ENCODE measurements at regions not wholly inside any gene's neighbourhood (a gene's known extent, or its start where the extent isn't known, plus 50 kb on each side); places are given as distances from the start of the nearest gene placed in this dataset.

DNA sequence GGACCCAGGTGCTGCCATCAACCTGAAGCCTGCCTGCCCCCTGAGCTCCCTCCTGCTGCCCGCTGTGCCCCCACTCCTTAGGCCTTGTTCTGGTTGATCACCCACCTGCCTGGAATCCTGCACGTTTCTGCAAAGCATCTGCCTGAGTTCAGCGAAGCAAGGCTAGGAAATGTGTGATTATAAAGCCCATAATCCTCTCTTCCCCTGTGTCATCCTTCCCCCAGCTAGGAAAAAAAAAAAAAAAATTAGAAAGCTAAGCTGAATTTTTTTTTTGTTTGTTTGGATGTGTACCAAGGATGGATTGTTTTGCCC is 93.2 kb downstream of the FOXA2 start:
- no peak for ATAC-seq
- Mint-ChIP-seq H3K4me3 (no peak overlapping the region), H3K27ac (no peak overlapping the region), H3K9me3 (peaks cover 0 to 5% of the 10 kb centered on the region in 2 donors), H3K27me3 (no peaks in the 10 kb centered on the region), H3K4me1 (no peaks in the 10 kb centered on the region)
- DNase-seq = no peak

DNA sequence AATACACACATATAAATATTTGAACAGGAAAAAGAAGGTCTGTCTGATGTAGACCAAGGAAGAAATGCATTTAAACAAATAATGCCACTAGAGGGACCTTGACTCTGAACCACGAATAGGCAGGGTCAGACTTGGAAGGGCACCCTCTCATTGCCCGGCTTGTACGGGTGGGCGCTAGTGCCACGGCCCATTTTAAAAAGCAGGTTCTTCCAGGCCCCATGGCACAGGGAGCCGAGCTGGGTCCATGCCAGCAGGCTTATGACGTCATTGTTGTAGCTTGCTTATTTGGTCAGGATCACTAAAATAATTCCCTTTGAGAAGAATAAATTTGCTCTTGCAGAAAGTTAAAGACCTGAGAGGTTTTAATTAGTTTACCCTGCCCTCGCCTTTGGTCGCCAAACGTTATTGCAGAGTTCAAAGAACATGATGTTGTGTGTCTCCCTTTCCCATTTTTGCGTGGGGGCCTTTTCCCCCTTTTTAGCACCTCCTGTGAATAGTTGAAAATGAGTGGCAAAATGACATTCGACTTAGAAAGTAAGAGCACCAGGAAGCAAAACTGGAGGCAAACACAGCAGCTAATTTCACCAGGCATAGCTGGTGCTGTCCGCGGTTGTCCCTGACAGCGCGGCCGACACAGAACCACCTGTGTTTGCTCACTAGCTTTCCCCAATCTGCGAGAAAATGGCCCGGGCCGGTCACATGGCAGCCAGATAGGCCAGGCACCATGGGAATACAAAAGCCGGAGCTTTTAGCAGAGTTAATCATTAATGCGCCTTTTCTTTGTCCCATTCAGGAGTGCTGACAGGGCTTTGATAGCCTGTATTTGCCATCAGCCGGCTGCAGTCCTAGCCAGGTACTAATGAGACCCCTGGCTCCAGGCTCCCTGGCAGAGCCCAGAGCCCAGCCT is 93.8 kb downstream of the FOXA2 start:
- Mint-ChIP-seq H3K4me3 (no peak overlapping the region), H3K27ac (no peak overlapping the region), H3K27me3 (no peaks in the 10 kb centered on the region), H3K4me1 (no peaks in the 10 kb centered on the region), H3K9me3 (peaks cover 0 to 7% of the 10 kb centered on the region in 2 donors)
- ATAC-seq (no peak), DNase-seq (no peak)

DNA sequence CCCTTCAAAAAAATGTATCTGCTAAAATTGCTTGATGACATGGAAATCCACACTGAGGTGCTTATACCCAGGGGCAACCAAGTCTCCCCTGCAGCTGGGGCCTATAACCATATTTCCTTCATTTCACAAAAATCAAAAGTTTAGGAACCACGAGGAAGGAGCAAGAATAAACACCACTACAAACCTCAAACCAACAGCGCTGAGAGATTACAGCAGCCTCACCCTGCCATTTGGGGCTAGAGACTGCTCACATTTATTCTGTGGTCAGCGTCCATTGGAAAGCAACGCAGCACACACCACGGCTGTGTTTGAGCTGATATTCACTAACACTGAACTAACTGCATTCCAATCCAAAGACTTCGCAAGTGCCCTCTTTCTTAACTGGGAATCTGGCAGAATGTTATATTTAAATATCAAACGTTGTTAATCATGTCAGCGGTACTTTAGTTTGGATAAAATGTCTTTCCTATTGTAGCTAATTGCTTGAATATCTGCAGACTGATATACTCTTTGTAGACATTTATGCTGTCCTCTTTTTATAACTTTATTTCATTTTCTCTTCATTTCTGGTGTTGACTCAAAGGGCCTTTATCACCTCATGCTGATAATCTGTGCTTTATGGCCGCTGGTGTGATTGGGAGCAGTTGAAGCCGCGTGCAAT is 94.6 kb downstream of the FOXA2 start:
- Mint-ChIP-seq H3K27me3 (no peaks in the 10 kb centered on the region), H3K9me3 (peaks cover 0 to 7% of the 10 kb centered on the region in 2 donors), H3K4me1 (no peaks in the 10 kb centered on the region), H3K4me3 (no peak overlapping the region), H3K27ac (no peak overlapping the region)
- ATAC-seq = no peak
- no peak for DNase-seq

DNA sequence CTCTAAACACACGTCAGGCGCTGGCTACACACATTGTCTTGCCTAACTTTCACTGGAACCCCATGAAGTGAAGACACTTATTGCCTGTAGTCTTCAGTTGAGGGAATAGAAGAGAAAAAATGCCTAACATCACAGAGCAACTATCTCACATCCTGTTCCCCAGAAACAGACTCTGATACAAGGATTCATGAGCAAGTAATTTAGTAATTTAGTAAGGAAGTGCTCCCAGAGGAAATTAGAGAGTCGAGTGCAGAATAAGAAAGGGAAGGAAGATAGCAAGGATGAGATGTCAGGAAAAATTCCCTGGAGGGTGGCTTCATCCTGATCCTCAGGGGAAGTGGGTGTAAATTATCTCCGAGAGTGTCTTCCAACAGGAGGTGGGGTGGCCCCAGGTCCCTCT is 104.0 kb downstream of the FOXA2 start:
- no peaks in the 10 kb centered on the region for H3K27me3 Mint-ChIP-seq
- no peaks in the 10 kb centered on the region for H3K4me1 Mint-ChIP-seq
- DNase-seq = no peak
- no peak for ATAC-seq
- H3K4me3 Mint-ChIP-seq = no peak overlapping the region
- no peak overlapping the region for H3K27ac Mint-ChIP-seq
- H3K9me3 Mint-ChIP-seq = peaks cover 12 to 23% of the 10 kb centered on the region in 2 donors

DNA sequence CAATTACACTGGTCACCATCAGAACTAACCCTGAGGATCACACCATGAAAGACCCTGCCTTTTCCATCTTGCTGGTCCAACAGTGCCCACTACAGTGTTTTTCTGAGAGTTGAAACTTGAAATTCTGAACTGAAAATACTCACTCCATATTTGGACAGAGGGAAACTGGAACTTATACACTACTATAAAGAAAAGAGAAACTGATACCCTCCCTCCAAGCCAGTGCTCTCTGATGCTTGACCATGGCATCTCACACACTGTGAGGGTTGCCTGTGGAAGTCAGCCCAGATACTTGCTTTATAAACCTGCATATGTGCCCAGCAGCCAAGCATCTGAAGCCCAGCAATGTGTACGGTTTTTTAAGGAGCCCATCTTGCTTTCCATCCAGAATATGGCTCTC is 108.7 kb downstream of the FOXA2 start:
- Mint-ChIP-seq H3K4me1 (no peaks in the 10 kb centered on the region), H3K4me3 (no peak overlapping the region), H3K27me3 (no peaks in the 10 kb centered on the region), H3K9me3 (peaks cover 22 to 40% of the 10 kb centered on the region in 2 donors), H3K27ac (no peak overlapping the region)
- no peak for ATAC-seq
- DNase-seq = no peak

DNA sequence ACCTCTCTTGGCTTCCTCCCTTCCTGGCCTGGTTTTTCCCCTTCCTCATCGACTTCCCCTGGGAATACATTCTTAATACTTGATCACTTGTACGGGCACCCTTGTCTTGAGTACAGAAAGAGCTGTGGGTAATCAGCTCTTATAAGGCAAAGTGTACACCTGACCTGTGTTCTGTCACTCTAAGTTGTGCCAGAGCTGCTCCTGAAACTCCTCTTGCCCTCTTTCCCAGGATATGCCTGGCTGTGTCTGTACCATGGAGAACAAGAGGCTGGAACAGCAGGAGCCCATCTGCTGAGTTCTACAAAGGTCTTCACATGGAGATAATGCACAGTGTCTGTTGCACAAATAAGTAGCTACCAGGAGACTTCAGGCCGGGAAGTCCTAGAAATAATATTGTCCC is 110.1 kb downstream of the FOXA2 start:
- no peak overlapping the region for H3K4me3 Mint-ChIP-seq
- no peaks in the 10 kb centered on the region for H3K27me3 Mint-ChIP-seq
- ATAC-seq (no peak), DNase-seq (no peak)
- H3K4me1 Mint-ChIP-seq = no peaks in the 10 kb centered on the region
- no peak overlapping the region for H3K27ac Mint-ChIP-seq
- H3K9me3 Mint-ChIP-seq = peaks cover 22 to 40% of the 10 kb centered on the region in 2 donors

DNA sequence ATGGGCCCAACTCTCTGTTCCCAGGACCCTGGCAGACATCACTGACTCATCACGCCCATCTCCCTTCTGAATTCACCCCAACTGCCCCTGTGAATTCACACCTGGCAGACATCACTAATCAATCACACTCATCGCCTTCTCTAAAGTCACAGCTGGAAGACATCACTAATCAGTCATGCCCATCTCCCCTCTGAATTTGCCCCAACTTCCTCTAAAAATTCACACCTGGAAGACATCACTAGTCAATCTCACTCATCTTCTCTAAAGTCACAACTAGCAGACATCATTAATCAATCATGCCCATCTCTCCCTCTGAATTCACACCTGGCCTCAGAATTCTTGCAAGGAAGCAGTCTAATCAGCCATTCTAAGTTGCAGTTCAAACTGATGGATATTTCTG is 111.1 kb downstream of the FOXA2 start:
- H3K27ac Mint-ChIP-seq = no peak overlapping the region
- H3K27me3 Mint-ChIP-seq = no peaks in the 10 kb centered on the region
- no peak for DNase-seq
- no peak for ATAC-seq
- H3K4me3 Mint-ChIP-seq = no peak overlapping the region
- H3K4me1 Mint-ChIP-seq = no peaks in the 10 kb centered on the region
- H3K9me3 Mint-ChIP-seq = peaks cover 22 to 39% of the 10 kb centered on the region in 2 donors

DNA sequence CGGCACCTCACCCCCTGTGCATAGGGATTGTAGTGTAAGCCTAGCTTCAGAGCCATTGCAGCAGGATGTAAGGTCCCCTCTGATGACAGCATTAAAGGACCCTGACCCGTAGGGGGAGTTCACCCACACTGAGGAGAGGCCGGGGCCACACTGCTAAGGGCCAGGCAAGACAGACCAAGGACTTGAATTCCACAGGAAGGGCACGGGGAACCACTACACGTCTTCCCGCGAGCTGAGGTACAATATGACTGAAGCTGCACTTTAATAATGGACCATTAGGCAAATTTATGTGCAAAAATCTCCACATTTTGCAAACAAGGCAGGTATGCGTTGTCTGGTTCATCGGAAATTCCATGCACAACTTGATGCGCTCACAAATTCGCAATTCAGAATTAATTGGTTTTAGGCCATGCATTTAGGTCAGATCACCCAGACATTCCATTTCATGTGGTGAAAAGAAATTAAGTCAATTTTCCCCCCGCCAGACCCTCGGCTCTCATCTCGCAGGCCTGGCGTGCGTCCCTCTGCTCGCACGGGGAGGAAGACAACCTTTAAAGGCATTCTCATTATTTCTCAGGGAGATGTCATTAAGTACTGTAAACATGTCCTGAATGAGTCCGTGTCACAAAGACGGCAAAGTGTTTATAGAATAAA is 111.8 kb downstream of the FOXA2 start:
- DNase-seq = no peak
- ATAC-seq = no peak
- Mint-ChIP-seq H3K27me3 (no peaks in the 10 kb centered on the region), H3K27ac (no peak overlapping the region), H3K9me3 (peaks cover 22 to 32% of the 10 kb centered on the region in 2 donors), H3K4me1 (no peaks in the 10 kb centered on the region), H3K4me3 (no peak overlapping the region)

DNA sequence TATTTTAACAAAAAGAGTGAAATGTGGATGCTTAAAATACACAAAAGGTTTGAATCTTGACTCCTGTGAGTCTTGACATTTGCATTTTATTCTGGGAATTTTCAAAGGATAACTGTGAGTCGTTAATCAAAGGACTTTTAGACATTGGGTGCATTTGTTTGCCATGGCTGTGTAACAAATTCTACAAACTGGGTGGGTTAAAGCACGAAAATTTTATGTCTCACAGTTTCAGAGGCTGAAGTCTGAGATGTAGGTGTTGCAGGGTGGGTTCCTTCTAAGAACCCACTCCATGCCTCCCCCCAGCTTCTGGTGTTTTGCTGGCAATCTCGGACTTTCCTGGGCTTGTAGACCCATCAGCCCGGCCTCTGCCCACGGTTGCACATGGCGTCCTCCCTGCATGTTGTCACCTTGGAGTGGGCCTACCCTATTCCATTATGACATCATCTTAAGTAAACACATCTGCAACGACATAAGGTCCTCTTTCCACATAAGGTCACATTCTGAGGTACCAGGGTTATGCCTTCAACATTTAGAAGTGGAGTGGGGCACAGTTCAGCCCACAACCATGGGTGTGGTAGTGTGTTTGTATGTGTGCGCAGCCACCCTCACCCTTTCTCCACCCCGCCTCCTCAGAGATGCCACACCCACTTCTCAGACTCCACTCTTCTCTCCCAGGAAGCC is 113.1 kb downstream of the FOXA2 start:
- Mint-ChIP-seq H3K4me1 (no peaks in the 10 kb centered on the region), H3K9me3 (peaks cover 17 to 23% of the 10 kb centered on the region in 2 donors), H3K27me3 (peaks cover 2% of the 10 kb centered on the region), H3K4me3 (no peak overlapping the region), H3K27ac (no peak overlapping the region)
- DNase-seq (no peak), ATAC-seq (no peak)

DNA sequence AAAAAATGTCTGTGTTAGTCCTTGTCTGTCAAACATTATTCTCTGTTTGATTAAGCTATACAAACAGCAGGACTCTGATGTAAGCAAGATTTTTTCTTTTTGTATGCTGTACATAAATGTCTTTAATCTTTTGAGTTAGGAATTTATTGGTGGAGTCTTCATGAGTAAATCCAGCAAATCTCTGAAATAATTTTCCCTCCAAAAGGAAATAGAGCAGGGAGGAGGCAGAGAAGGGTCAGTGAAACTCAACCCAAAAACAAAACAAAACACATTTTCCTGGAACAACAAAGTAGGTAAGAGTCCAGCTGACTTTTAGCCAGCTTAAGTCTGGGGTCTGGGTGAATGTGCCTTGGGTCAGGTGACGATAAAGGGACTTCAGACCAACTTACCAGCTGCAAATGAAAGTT is 113.7 kb downstream of the FOXA2 start:
- H3K4me3 Mint-ChIP-seq = no peak overlapping the region
- H3K9me3 Mint-ChIP-seq = peaks cover 17 to 23% of the 10 kb centered on the region in 2 donors
- DNase-seq = no peak
- H3K27ac Mint-ChIP-seq = no peak overlapping the region
- ATAC-seq = no peak
- peaks cover 8% of the 10 kb centered on the region for H3K27me3 Mint-ChIP-seq
- no peaks in the 10 kb centered on the region for H3K4me1 Mint-ChIP-seq

DNA sequence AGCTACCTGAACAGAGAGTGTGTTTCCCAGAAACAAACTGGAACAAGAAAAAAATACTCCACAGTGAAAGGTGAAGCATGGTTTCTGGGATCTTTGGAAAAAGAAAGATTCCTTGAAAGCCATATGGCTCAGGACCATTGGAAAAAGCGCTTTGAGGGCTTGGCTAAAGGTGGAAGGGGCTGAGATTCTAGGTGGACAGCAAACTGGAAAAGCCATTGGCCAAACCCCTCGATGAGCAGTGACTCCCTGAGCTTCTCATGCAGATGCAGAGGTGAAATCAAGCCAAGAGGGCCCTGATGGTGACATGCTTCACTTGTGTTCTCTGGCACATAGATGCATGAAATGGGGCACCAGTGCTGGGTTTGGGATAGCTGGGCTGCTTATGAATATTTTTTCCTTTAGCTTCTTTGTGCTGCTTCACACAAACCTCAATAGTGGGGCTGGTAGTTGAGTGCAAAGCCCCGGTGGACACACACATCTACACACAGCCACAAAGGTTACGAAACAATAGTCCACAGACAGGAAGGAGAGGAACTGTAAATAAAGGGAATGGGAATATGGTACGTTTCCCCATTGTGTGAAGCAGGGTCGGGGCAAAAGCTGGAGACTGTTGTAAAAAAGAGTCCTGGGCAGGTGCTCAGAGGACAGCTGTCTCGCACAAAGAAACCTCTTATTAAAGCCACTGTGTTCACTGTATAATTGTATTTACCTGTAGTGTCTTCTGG is 117.8 kb downstream of the FOXA2 start:
- Mint-ChIP-seq H3K4me1 (no peaks in the 10 kb centered on the region), H3K27me3 (peaks cover 16% of the 10 kb centered on the region), H3K4me3 (no peak overlapping the region), H3K27ac (no peak overlapping the region), H3K9me3 (peaks cover 1 to 4% of the 10 kb centered on the region in 2 donors)
- ATAC-seq (no peak), DNase-seq (no peak)

DNA sequence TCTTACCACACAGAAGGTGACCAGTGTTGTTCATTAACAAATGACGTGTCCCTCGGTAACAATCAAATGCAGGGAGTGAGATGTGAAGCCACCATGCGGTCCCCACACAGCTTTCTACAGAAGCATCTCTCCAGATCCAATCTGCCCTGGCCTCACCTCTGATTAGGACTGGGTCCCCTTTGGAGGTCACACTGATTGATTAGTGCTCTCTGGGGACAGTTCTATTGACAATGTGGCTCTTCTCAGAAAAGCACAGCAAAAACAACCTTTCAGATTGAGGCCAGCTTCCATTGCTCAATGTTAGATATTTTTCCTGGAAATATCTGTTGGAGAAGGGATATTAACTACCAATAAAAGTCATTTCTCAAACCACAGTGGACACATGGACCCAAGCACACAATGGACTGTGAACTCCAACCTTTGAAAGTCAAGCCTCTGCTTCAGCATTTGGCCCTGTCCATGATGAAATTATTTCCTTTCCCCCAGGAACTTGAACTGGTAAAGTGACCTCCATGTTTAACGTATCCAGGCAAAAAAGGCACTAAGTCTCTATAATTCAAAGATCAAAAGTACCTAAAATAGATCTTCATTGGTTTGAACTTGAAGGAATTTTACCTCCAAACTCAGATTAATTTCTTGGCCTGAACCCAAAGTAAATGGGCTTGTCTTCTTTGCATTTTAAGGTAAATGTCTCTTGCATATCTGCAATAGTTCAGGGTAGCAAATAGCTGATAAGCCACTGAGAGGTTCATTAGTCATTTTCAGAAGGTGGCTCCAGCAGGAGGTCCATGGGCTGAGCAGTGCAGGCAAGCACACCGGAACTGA is 118.5 kb downstream of the FOXA2 start:
- no peaks in the 10 kb centered on the region for H3K9me3 Mint-ChIP-seq
- ATAC-seq (no peak), DNase-seq (no peak)
- peaks cover 16% of the 10 kb centered on the region for H3K27me3 Mint-ChIP-seq
- H3K27ac Mint-ChIP-seq = no peak overlapping the region
- no peak overlapping the region for H3K4me3 Mint-ChIP-seq
- H3K4me1 Mint-ChIP-seq = no peaks in the 10 kb centered on the region

DNA sequence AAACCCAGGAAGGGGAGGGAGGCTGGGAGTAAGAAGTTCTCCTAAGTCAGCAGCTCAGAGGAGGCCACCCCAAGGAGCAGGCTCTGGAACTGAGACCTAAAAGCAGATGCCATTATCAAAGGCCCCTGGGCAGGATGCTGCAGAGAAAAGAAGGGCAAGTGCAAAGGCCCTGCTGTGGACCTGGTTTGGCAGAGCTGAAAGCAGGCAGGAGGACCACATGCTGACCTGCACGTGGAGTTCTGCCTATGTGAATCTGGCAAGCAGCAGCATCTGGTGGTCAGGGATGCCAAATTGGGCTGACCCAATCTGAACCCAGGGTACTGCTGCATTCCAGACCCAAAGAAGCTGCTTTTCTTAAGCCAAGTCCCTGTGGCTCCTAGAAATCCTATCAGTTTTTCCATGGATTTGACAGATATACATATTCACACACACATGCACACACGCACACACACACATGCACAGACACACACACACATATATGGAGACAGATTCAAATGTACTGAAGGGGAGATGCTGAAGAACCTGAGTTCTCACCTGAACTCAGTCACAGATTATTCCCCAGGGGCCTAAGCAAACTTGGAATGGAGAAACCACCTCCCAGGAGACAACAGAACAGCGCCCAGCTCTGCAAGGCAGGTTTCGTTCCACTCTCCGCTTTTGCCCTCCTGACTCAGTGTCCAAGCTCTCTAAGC is 119.9 kb downstream of the FOXA2 start:
- Mint-ChIP-seq H3K9me3 (no peaks in the 10 kb centered on the region), H3K27me3 (peaks cover 16% of the 10 kb centered on the region), H3K27ac (no peak overlapping the region), H3K4me3 (no peak overlapping the region), H3K4me1 (no peaks in the 10 kb centered on the region)
- ATAC-seq (no peak), DNase-seq (no peak)
